ENCODE measurements at regions not wholly inside any gene's neighbourhood (a gene's known extent, or its start where the extent isn't known, plus 50 kb on each side); places are given as distances from the start of the nearest gene placed in this dataset.

- no peaks in the 10 kb centered on the region for H3K79me2 ChIP-seq
- no peak for TF ChIP-seq EZH2phosphoT487 (IDR thresholded peaks at IDR 0.05; ENCODE audit: low read depth, severe bottlenecking, unreplicated experiment)
- TF ChIP-seq, protein P1, sequence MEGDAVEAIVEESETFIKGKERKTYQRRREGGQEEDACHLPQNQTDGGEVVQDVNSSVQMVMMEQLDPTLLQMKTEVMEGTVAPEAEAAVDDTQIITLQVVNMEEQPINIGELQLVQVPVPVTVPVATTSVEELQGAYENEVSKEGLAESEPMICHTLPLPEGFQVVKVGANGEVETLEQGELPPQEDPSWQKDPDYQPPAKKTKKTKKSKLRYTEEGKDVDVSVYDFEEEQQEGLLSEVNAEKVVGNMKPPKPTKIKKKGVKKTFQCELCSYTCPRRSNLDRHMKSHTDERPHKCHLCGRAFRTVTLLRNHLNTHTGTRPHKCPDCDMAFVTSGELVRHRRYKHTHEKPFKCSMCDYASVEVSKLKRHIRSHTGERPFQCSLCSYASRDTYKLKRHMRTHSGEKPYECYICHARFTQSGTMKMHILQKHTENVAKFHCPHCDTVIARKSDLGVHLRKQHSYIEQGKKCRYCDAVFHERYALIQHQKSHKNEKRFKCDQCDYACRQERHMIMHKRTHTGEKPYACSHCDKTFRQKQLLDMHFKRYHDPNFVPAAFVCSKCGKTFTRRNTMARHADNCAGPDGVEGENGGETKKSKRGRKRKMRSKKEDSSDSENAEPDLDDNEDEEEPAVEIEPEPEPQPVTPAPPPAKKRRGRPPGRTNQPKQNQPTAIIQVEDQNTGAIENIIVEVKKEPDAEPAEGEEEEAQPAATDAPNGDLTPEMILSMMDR (IDR thresholded peaks at IDR 0.05; ENCODE audit: poor library complexity): no peak
- TF ChIP-seq EZH2 (IDR thresholded peaks at IDR 0.05; ENCODE audit: borderline replicate concordance): no peak
- peak overlapping the region; percentile 41 for H3K4me2 ChIP-seq
- no peaks in the 10 kb centered on the region for H3K27me3 ChIP-seq
- no peaks in the 10 kb centered on the region for H3K9me2 ChIP-seq (replicated peaks; ENCODE audit: insufficient read depth)
- H3K4me1 ChIP-seq (ENCODE audit: insufficient read depth): peaks cover 7% of the 10 kb centered on the region
- H3K4me3 ChIP-seq: no peak overlapping the region
- no peak overlapping the region for H2AFZ ChIP-seq
- no peaks in the 10 kb centered on the region for H4K20me1 ChIP-seq (ENCODE audit: insufficient read depth, poor library complexity, severe bottlenecking)
- DNase-seq (ENCODE audit: low spot score): peak; percentile 23
- no peaks in the 10 kb centered on the region for H3K36me3 ChIP-seq (replicated peaks; ENCODE audit: insufficient read depth, low read depth)
- 48% methylated on average over 6 of the region's 6 CpGs for WGBS (ENCODE audit: low lambda C conversion rate, missing lambda C conversion rate)
- peaks cover 4% of the 10 kb centered on the region for H3K9me3 ChIP-seq (ENCODE audit: low read depth)
- no peak overlapping the region for H3K27ac ChIP-seq
Observed at GRCh38 chr5:67693956-67694809, 497.6 kb upstream of the CD180 start.

- TF ChIP-seq EZH2 (IDR thresholded peaks at IDR 0.05; ENCODE audit: borderline replicate concordance) (no peak), EZH2phosphoT487 (IDR thresholded peaks at IDR 0.05; ENCODE audit: low read depth, severe bottlenecking, unreplicated experiment) (no peak)
- TF ChIP-seq, protein P1 (IDR thresholded peaks at IDR 0.05; ENCODE audit: poor library complexity): no peak
- no peak for DNase-seq (ENCODE audit: low spot score)
- WGBS (ENCODE audit: low lambda C conversion rate, missing lambda C conversion rate): 92% methylated on average over 1 of the region's 1 CpG
- no peaks in the 10 kb centered on the region for H3K4me1 ChIP-seq (ENCODE audit: insufficient read depth)
- H3K4me3 ChIP-seq: no peak overlapping the region
- H3K36me3 ChIP-seq (replicated peaks; ENCODE audit: insufficient read depth, low read depth): no peaks in the 10 kb centered on the region
- H3K27ac ChIP-seq: no peak overlapping the region
- H3K27me3 ChIP-seq: no peaks in the 10 kb centered on the region
- no peak overlapping the region for H2AFZ ChIP-seq
- no peaks in the 10 kb centered on the region for H3K9me2 ChIP-seq (replicated peaks; ENCODE audit: insufficient read depth)
- peaks cover 5% of the 10 kb centered on the region for H3K9me3 ChIP-seq (ENCODE audit: low read depth)
- no peaks in the 10 kb centered on the region for H3K79me2 ChIP-seq
- no peak overlapping the region for H3K4me2 ChIP-seq
- H4K20me1 ChIP-seq (ENCODE audit: insufficient read depth, poor library complexity, severe bottlenecking): no peaks in the 10 kb centered on the region
Observed at GRCh38 chr5:67686746-67687145, 490.1 kb upstream of the CD180 start.

DNA sequence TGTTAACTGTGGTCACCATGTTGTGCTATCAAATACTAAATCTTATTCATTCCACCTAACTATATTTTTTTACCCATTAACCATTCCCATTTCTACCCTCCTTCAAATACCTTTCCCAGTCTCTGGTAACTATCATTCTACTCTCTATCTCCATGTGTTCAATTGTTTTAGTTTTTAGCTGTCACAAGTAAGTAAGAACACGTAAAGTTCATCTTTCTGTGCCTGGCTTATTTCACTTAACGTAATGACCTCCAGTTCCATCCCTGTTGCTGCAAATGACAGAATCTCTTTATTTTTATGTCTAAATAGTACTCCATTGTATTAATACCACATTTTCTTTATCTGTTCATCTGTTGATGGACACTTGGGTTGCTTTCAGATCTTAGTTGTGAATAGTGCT is 485.1 kb upstream of the CD180 start:
- Histone ChIP-seq H3K36me3 (replicated peaks; ENCODE audit: insufficient read depth, low read depth) (no peaks in the 10 kb centered on the region), H3K27me3 (no peaks in the 10 kb centered on the region), H3K9me2 (replicated peaks; ENCODE audit: insufficient read depth) (no peaks in the 10 kb centered on the region), H3K9me3 (ENCODE audit: low read depth) (no peaks in the 10 kb centered on the region), H3K27ac (no peak overlapping the region), H3K79me2 (no peaks in the 10 kb centered on the region), H3K4me2 (no peak overlapping the region), H3K4me1 (ENCODE audit: insufficient read depth) (peaks cover 5% of the 10 kb centered on the region), H3K4me3 (no peak overlapping the region), H4K20me1 (ENCODE audit: insufficient read depth, poor library complexity, severe bottlenecking) (no peaks in the 10 kb centered on the region), H2AFZ (no peak overlapping the region)
- TF ChIP-seq, protein P1 (IDR thresholded peaks at IDR 0.05; ENCODE audit: poor library complexity): no peak
- TF ChIP-seq EZH2 (IDR thresholded peaks at IDR 0.05; ENCODE audit: borderline replicate concordance) (no peak), EZH2phosphoT487 (IDR thresholded peaks at IDR 0.05; ENCODE audit: low read depth, severe bottlenecking, unreplicated experiment) (no peak)
- no peak for DNase-seq (ENCODE audit: low spot score)
- WGBS (ENCODE audit: low lambda C conversion rate, missing lambda C conversion rate): 78% methylated on average over 2 of the region's 2 CpGs

All from hepatocyte (in vitro differentiated cells).